ENCODE measurements at regions not wholly inside any gene's neighbourhood (a gene's known extent, or its start where the extent isn't known, plus 50 kb on each side); places are given as distances from the start of the nearest gene placed in this dataset.

- no peak for DNase-seq (ENCODE audit: low read depth, low spot score)
- no peak for TF ChIP-seq POLR2AphosphoS5 (IDR thresholded peaks at IDR 0.05; ENCODE audit: borderline replicate concordance, low read depth, low read length)
- no peak for TF ChIP-seq FOXP2 (optimal IDR thresholded peaks at IDR 0.05; ENCODE audit: control extremely low read depth, extremely low read length, insufficient read depth)
- no peak for TF ChIP-seq EZH2 (IDR thresholded peaks at IDR 0.05)
- Histone ChIP-seq H3K9ac (ENCODE audit: insufficient read length) (no peak overlapping the region), H3K4me3 (no peak overlapping the region), H3K9me3 (ENCODE audit: low read depth, low read length) (no peaks in the 10 kb centered on the region), H3K27ac (no peak overlapping the region), H3K36me3 (ENCODE audit: insufficient read depth, low read length) (no peaks in the 10 kb centered on the region)
These were observed 906.6 kb upstream of the KLHL29 start for GRCh38 chr2:22478329-22478728.

DNA sequence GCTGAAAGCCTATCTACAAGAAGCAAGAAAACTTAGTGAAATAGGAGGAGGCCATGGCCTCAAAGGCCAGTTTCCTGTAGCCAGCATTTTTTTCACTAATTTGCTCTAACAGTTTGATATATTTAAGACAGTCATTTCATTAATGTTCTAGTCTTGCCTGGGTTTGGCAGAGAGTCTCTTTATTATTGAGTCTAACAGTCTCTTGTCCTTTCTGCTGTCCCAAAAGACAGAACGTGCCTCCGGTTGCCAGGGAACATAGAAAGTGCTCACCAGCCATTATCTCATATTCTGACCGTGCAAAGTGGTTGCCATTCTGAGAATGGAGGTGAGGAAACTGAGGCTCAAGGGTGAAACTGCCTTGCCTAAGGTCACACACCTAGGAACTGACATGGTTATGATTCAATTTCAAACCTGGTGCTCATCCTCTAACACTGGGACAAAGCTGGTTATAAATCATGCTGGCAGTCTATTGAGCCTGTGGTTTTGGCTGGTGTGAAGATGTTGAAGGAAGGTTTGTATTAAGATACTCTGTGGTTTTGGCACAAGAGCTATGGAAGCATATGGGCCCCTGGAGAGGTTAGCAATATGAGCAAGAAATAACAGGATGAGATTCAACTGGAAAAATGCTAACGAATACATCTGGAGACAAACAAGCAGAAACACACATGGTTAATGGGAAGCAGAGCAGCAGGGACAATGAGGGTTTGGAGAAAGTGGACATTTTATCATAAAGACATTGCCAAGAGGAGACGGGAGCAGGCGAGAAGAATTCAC is 903.3 kb upstream of the KLHL29 start:
- no peak overlapping the region for H3K9ac ChIP-seq (ENCODE audit: insufficient read length)
- no peak overlapping the region for H3K27ac ChIP-seq
- no peak overlapping the region for H3K4me3 ChIP-seq
- DNase-seq (ENCODE audit: low read depth, low spot score) = no peak
- TF ChIP-seq POLR2AphosphoS5 (IDR thresholded peaks at IDR 0.05; ENCODE audit: borderline replicate concordance, low read depth, low read length) = no peak
- H3K36me3 ChIP-seq (ENCODE audit: insufficient read depth, low read length) = no peaks in the 10 kb centered on the region
- no peaks in the 10 kb centered on the region for H3K9me3 ChIP-seq (ENCODE audit: low read depth, low read length)

DNA sequence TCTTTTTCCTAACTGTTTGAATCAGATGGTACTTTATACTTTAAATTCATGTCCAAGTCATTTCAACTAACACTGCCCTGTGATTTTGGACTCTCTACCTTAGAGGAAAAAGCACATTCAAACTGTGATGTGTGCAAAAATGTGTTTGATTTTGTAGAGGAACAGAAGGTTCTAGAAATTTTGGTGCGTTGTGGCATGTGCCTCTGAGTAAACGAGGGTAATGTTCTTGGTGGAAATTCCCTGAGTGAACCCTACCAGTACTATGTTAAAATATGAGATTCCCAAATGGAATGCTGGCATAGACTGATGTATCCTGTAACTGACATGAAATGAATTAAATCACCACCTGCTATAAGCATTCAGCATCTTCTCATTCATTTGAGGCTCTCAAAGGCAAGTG is 901.9 kb upstream of the KLHL29 start:
- H3K27ac ChIP-seq = no peak overlapping the region
- H3K36me3 ChIP-seq (ENCODE audit: insufficient read depth, low read length) = no peaks in the 10 kb centered on the region
- TF ChIP-seq FOXP2 (optimal IDR thresholded peaks at IDR 0.05; ENCODE audit: control extremely low read depth, extremely low read length, insufficient read depth) (no peak), EZH2 (IDR thresholded peaks at IDR 0.05) (no peak), POLR2AphosphoS5 (IDR thresholded peaks at IDR 0.05; ENCODE audit: borderline replicate concordance, low read depth, low read length) (no peak)
- no peaks in the 10 kb centered on the region for H3K9me3 ChIP-seq (ENCODE audit: low read depth, low read length)
- no peak overlapping the region for H3K4me3 ChIP-seq
- DNase-seq (ENCODE audit: low read depth, low spot score) = no peak
- no peak overlapping the region for H3K9ac ChIP-seq (ENCODE audit: insufficient read length)

GRCh38 chr2:22485486-22485885 is 899.5 kb upstream of the KLHL29 start:
- Histone ChIP-seq H3K36me3 (ENCODE audit: insufficient read depth, low read length) (no peaks in the 10 kb centered on the region), H3K4me3 (no peak overlapping the region), H3K27ac (no peak overlapping the region), H3K9me3 (ENCODE audit: low read depth, low read length) (no peaks in the 10 kb centered on the region), H3K9ac (ENCODE audit: insufficient read length) (no peak overlapping the region)
- no peak for DNase-seq (ENCODE audit: low read depth, low spot score)
- TF ChIP-seq EZH2 (IDR thresholded peaks at IDR 0.05) (no peak), FOXP2 (optimal IDR thresholded peaks at IDR 0.05; ENCODE audit: control extremely low read depth, extremely low read length, insufficient read depth) (no peak), POLR2AphosphoS5 (IDR thresholded peaks at IDR 0.05; ENCODE audit: borderline replicate concordance, low read depth, low read length) (no peak)

DNA sequence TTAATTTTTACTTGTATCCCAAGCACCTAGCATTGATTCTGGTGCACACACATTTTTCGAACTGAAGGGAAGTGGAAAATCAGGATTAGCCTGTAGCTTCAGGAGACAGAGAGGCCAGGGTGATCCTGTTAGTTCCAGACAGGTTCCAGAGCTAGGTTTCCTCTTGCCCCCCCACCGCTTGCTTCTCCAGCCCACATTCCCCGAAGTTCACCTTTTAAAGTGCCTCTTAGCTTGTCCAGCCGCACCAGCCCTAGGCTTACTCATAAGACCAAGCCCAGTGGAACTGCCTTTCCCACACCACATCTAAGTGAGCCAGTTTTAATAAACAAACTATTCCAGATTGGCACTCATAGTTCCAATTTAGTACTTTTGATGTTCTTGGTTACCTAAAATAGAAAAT is 898.6 kb upstream of the KLHL29 start:
- no peak for TF ChIP-seq EZH2 (IDR thresholded peaks at IDR 0.05)
- no peak for TF ChIP-seq POLR2AphosphoS5 (IDR thresholded peaks at IDR 0.05; ENCODE audit: borderline replicate concordance, low read depth, low read length)
- TF ChIP-seq FOXP2 (optimal IDR thresholded peaks at IDR 0.05; ENCODE audit: control extremely low read depth, extremely low read length, insufficient read depth) = no peak
- H3K36me3 ChIP-seq (ENCODE audit: insufficient read depth, low read length) = no peaks in the 10 kb centered on the region
- H3K4me3 ChIP-seq = no peak overlapping the region
- H3K9ac ChIP-seq (ENCODE audit: insufficient read length) = no peak overlapping the region
- H3K27ac ChIP-seq = no peak overlapping the region
- H3K9me3 ChIP-seq (ENCODE audit: low read depth, low read length) = no peaks in the 10 kb centered on the region
- no peak for DNase-seq (ENCODE audit: low read depth, low spot score)

GRCh38 chr2:22487036-22487435 is 897.9 kb upstream of the KLHL29 start:
- Histone ChIP-seq H3K4me3 (no peak overlapping the region), H3K9me3 (ENCODE audit: low read depth, low read length) (no peaks in the 10 kb centered on the region), H3K36me3 (ENCODE audit: insufficient read depth, low read length) (no peaks in the 10 kb centered on the region), H3K9ac (ENCODE audit: insufficient read length) (no peak overlapping the region), H3K27ac (no peak overlapping the region)
- no peak for TF ChIP-seq FOXP2 (optimal IDR thresholded peaks at IDR 0.05; ENCODE audit: control extremely low read depth, extremely low read length, insufficient read depth)
- no peak for TF ChIP-seq EZH2 (IDR thresholded peaks at IDR 0.05)
- no peak for TF ChIP-seq POLR2AphosphoS5 (IDR thresholded peaks at IDR 0.05; ENCODE audit: borderline replicate concordance, low read depth, low read length)
- no peak for DNase-seq (ENCODE audit: low read depth, low spot score)

DNA sequence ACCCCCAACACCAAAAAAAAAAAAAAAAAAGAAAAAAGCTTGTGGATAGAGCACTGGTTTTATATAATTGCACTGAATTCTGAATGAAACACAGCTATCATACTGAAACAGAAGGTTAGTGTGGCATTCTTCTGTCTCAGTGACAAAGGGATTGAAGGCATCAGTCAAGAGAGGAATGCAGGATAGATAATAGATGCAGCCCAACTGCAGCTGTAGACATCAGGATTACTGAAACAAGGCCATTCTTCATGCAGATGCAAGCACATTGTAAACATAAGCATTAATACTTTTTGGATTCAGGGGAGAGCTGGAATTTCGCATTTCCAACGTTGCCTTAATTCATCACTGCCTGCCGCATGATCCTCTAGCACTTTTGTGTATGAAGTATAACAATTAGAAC is 897.4 kb upstream of the KLHL29 start:
- H3K9ac ChIP-seq (ENCODE audit: insufficient read length) = no peak overlapping the region
- TF ChIP-seq EZH2 (IDR thresholded peaks at IDR 0.05) = no peak
- TF ChIP-seq POLR2AphosphoS5 (IDR thresholded peaks at IDR 0.05; ENCODE audit: borderline replicate concordance, low read depth, low read length) = no peak
- no peak for TF ChIP-seq FOXP2 (optimal IDR thresholded peaks at IDR 0.05; ENCODE audit: control extremely low read depth, extremely low read length, insufficient read depth)
- no peaks in the 10 kb centered on the region for H3K36me3 ChIP-seq (ENCODE audit: insufficient read depth, low read length)
- no peaks in the 10 kb centered on the region for H3K9me3 ChIP-seq (ENCODE audit: low read depth, low read length)
- H3K27ac ChIP-seq = no peak overlapping the region
- DNase-seq (ENCODE audit: low read depth, low spot score) = no peak
- no peak overlapping the region for H3K4me3 ChIP-seq

DNA sequence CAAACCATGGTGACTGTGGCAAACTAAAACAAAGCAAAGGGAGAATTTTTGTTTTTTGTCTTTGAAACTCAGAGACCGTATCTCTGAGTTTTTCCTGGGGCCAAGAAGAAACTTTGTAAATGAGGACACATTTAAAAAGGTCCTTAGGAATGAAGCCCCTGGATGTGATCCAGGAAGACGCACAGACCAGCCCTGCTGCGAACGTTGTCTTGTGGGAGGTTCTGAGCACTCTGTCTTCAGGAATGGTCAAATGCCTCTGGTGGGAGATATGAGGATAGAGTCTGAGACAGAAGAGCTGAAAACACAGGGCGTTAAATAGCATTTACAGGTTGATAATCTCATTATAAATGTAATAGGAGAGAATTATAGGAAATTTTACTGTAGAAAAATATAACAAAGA is 893.5 kb upstream of the KLHL29 start:
- H3K4me3 ChIP-seq = no peak overlapping the region
- H3K36me3 ChIP-seq (ENCODE audit: insufficient read depth, low read length) = no peaks in the 10 kb centered on the region
- TF ChIP-seq FOXP2 (optimal IDR thresholded peaks at IDR 0.05; ENCODE audit: control extremely low read depth, extremely low read length, insufficient read depth) (no peak), EZH2 (IDR thresholded peaks at IDR 0.05) (no peak), POLR2AphosphoS5 (IDR thresholded peaks at IDR 0.05; ENCODE audit: borderline replicate concordance, low read depth, low read length) (no peak)
- H3K9ac ChIP-seq (ENCODE audit: insufficient read length) = no peak overlapping the region
- no peaks in the 10 kb centered on the region for H3K9me3 ChIP-seq (ENCODE audit: low read depth, low read length)
- no peak for DNase-seq (ENCODE audit: low read depth, low spot score)
- no peak overlapping the region for H3K27ac ChIP-seq

DNA sequence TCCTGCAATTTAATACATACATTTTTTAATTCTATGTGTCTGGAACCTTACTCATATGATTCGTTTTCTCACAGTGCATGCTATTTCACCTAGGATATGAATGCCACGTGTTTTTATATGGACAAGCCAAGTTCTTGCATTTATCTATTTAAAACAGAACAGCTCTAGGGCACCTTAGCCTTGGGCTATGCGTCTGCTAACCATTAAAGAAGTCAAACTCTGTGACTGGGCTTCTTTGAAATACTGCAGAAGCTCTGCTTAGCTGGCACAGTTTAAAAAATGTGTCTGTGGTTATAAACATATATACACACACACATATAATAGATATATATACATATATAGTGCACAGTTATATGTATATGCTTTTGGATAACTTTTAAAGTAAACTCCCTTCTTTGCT is 890.8 kb upstream of the KLHL29 start:
- H3K9me3 ChIP-seq (ENCODE audit: low read depth, low read length) = no peaks in the 10 kb centered on the region
- no peak overlapping the region for H3K4me3 ChIP-seq
- no peak overlapping the region for H3K27ac ChIP-seq
- no peaks in the 10 kb centered on the region for H3K36me3 ChIP-seq (ENCODE audit: insufficient read depth, low read length)
- TF ChIP-seq POLR2AphosphoS5 (IDR thresholded peaks at IDR 0.05; ENCODE audit: borderline replicate concordance, low read depth, low read length) = no peak
- TF ChIP-seq EZH2 (IDR thresholded peaks at IDR 0.05) = no peak
- TF ChIP-seq FOXP2 (optimal IDR thresholded peaks at IDR 0.05; ENCODE audit: control extremely low read depth, extremely low read length, insufficient read depth) = no peak
- no peak overlapping the region for H3K9ac ChIP-seq (ENCODE audit: insufficient read length)
- peak; percentile 8 for DNase-seq (ENCODE audit: low read depth, low spot score)

Measured in SK-N-MC (cell line).